Posterior vena cava (tissue), 2 donors: ENCODE measurements at regions not wholly inside any gene's neighbourhood (a gene's known extent, or its start where the extent isn't known, plus 50 kb on each side); places are given as distances from the start of the nearest gene placed in this dataset.
A peak's percentile ranks its signal among the peaks of the same experiment; 100 is the strongest.

Experiments used
- DNase-seq: peaks from one replicate; pipeline ENCODE4 v3.0.0-alpha.2; 2020; ENCODE audit warnings: low spot score
- intact Hi-C, 2 donors: fragments of 100-400 bp; cut with DNase I; formaldehyde crosslinking; loops; one replicate each; pipeline versions ENCODE4 v1.14.1 to v1.14.2; 2022 to 2023
- donor health status: DM: yes; HTN: yes; CAD: no.
- donor health status: DM: yes; HTN: yes; CAD: no.

DNA sequence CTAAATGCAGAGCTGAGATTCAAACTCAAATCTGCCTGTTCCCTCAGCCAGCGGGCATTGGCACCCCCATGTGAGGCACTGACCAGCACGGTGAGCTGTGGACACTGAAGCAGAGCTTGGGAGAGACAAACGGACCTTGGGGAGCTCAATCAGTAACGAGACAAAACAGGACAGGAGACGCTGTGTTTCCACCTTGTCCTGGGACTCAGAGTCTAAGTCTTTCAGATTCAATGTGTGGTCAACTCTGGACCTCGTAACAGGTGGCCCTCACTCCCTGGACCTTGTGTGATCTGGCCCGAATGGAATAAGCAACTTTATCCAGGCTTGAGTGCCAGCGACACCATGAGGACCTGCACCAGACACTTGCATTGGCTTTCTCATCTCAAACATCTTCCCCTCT is 232.5 kb downstream of the UACA start:
- no peak for DNase-seq
- intact Hi-C loops = loop anchor here in 1 of 2 donors (10.0 kb wide), 1 partner anchor 1864 kb away; the partner anchor contains the start of gene TMEM202

- no peak for DNase-seq
- intact Hi-C loops = loop anchor here in 1 of 2 donors (10.0 kb wide), 1 partner anchor 1864 kb away; the partner anchor contains the start of gene TMEM202
Observed at GRCh38 chr15:70530503-70530902, 232.9 kb downstream of the UACA start.

- intact Hi-C loops = loop anchor here in 1 of 2 donors (10.0 kb wide), 1 partner anchor 1865 kb away; the partner anchor contains the start of gene TMEM202
Observed at GRCh38 chr15:70530017-70530499, 233.3 kb downstream of the UACA start.

GRCh38 chr15:70528816-70529215 is 234.5 kb downstream of the UACA start:
- DNase-seq = no peak
- intact Hi-C loops = no loop called here

More at GRCh38 chr15:70530017-70530499, 233.3 kb downstream of the UACA start:
- no peak for DNase-seq

DNA sequence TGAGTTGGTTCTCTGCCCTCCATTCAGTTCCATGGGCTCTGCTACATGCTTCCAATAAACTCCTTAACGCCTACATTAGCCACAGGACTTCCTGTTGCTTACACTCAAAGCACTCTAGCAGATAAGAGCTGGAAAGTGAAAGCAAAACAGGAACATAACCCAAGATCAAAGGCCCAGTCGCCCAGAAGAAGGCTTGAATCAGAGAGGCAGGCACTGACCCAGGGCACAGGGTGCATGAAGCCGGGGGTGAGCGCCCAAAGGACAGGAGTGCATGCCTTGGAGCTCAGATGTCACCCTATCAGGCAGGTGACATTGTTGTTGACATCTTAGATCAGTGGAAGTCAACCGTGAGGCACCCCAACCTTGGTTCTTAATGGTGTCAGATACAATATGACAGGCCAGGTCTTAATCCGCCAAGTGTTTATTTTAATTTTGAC is 235.1 kb downstream of the UACA start:
- DNase-seq = no peak
- intact Hi-C loops = no loop called here

DNA sequence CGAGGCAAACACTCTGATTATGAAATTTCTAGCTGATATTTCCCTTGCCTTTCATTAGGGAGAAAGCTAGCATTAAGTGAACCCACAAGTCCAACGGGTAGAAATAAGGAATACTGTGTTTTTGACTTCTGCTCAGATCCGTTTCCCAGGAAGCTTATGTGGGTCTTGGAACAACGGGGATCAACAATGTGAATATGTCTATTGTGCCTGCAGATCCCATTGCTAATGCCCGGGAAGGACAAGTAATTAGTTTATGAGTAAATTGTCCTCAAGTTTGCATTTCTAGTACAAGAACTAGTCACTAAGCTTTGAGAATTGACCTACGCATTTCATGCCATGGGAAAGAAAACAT is 236.4 kb downstream of the UACA start:
- DNase-seq = no peak
- intact Hi-C loops = no loop called here

DNA sequence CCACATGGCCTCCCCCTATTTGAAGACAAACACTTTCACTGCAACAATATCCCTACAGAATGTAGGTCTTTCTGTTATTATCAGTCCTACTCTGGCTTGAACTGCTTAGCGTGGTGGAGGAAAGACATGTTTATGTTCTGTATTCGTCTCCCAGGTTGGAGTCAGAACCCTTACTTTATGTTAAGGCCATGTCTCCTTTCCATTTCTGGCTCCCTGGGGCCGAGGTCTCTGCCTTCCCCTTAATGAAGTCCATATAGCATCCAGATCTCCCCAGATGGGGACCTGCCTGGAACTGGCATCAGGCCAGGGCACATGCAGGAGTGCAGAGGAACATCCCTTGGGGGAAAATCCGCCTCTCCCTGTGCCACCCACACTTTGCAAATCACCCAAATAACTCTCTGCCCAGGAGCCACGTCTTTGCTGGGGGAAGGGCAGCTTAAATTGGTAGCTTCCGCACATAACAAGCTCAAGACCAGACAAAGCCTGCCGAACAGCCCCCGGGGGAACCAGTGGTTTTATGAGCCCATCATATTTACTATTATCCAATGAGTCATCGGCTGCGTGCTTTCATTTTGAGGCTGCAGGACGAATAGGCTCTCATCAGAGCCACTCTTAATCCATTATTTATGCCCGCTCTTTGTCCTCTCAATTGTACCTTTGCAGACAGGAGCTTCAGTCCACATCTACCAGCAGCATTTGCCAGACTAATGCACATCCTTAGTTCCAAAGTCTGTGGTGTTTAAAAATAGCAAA is 237.0 kb downstream of the UACA start:
- intact Hi-C loops = no loop called here
- no peak for DNase-seq

- DNase-seq = no peak
- intact Hi-C loops = no loop called here
Observed at GRCh38 chr15:70525551-70525950, 237.8 kb downstream of the UACA start.

DNA sequence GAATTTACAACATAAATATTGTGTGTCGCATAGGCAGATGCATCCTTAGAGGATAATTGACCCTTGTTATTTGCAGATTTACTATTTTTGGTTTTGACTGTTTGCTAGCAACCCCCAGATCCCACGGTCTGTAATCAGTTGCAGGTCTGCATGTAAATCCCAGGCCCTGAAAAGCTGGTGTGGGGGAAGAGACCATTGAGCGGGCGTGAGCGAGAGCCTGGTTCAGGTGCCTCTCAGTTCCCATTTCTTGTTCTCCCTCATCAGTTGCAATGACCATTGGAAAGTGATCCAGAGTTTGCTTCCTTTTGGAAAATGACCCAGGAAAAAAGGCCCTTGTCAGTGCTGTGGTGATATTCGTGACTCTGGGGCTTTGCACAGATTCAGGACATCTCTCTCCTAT is 238.9 kb downstream of the UACA start:
- no peak for DNase-seq
- intact Hi-C loops = no loop called here

- DNase-seq = peak; percentile 34
- intact Hi-C loops = no loop called here
Observed at GRCh38 chr15:70523616-70524015, 239.7 kb downstream of the UACA start.

GRCh38 chr15:70523192-70523591 is 240.2 kb downstream of the UACA start:
- intact Hi-C loops = no loop called here

DNA sequence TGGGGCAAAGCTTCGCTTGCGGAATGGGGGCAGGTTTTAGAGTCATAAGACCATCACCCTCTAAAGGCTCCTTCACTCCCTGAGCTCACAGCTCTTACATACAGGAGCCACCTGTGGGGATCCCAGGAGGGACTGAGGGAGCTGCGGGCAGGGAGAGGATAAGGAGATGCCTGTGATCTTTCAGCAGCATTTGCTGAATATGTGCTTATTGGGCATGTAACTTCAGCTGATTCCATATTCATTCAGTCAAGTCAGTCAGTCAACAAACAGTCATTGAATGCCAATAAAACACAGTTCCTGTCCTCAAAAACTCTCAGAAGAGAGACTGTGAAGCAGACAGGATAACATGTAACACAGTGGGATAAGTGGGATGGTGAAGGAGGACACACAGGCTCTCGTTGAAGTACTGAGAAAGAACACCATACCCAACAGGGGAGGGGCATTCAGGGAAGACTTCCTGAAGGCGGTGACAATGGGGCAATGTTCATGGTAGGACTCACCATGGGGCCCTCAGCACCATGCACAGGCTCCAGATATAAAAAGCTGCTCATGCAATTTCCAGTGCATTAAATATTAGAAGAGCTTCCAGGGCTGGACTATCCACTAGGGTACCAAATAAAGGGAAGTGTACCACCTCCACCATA is 240.9 kb downstream of the UACA start:
- intact Hi-C loops = no loop called here

More at GRCh38 chr15:70523192-70523591, 240.2 kb downstream of the UACA start:
- peak; percentile 61 for DNase-seq

GRCh38 chr15:70521576-70522322 is 241.6 kb downstream of the UACA start:
- intact Hi-C loops = no loop called here
- peak; percentile 72 for DNase-seq

More for the DNA sequence above, 240.9 kb downstream of the UACA start:
- peak; percentile 5 for DNase-seq

DNA sequence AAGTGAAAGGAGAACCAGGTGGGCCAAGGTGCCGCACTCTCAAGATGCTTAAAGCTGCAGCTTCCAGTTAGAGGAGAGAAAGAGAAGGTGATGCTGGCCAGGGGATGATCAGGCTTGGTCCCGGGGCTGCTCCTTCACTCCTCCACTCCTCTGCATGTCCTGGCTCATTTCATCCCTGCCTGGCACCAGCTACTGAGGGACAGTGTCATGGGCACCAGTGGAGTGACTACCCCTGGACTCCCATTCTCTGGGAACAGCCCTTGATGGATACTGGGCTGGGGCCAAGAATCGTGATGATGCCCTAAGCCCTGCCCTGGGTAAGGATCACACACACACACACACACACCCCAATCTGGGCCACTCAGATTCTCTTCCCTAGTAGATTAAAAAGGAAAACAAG is 243.7 kb downstream of the UACA start:
- peak; percentile 37 for DNase-seq
- intact Hi-C loops = no loop called here

DNA sequence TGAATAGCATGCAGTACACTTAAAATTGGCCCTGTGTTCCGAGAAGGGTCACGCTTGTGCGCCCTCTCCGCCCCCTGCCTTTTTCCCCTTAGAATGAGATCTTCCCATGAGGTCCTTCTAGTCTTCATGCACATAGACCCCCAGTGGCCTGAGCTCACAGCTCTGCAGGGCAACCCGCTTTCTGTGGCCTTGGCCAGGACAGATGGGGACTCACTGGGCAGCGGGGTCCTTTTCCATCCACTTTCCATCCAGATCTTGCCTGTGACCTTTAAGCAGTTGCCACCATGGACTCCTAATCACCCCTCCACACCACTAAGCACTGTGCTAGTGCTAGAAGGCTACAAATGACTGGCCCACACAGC is 244.4 kb downstream of the UACA start:
- intact Hi-C loops = no loop called here
- DNase-seq = peak; percentile 40

DNA sequence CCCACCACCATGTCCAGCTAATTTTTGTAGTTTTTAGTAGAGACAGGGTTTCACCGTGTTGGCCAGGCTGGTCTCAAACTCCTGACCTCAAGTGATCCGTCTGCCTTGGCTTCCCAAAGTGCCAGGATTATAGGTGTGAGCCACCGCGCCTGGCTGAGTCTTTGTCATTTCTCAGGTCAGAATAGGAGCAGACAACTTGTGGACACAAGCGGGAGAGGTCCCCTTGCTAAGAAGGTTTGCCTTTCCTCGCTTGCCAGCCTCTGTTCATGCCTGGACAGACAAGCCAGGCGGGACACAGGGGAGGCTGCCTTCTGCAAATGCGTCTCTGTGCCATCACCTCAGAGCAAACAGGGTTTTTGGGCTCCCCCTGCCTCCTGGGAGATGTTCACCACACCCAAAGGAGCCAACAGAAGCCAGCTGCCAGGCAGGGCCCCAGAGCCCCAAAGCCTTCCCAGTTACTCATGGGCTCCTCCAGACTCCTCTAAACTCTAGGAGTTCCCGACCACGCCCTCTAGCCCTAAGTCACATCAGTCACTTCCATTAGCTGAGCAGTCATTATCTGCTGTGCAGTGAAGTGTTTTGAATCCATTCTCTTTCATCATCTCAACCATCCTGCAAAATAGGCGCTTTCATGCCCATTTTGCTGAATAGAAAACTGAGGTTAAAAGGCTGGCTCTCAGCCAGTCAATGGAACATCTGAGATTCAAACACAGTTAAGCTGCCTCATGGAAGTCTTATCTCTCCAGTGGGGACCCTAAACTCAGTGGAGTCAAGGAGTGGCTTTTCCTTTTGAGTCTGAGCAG is 245.0 kb downstream of the UACA start:
- intact Hi-C loops = no loop called here

DNA sequence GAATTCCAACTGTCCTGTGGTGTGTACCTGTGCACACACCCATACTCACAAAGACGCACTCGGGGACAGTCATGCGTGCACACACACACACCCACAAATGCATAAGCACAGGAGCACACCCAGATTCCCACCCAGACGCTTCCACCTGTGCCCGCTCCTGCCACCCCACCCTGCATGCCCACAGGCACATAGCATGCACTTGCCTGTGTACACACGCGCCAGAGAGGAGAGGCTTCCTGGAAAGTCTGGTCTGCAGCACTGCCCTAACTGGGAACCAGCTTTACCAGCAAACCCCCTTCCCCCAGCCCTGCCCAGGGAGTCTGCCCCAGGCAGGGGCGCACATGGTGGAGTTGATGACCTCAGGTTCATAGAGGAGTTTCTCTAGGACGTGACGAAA is 246.2 kb downstream of the UACA start:
- intact Hi-C loops = no loop called here
- DNase-seq = peak; percentile 32

More for the DNA sequence above, 245.0 kb downstream of the UACA start:
- DNase-seq = peak; percentile 65

DNA sequence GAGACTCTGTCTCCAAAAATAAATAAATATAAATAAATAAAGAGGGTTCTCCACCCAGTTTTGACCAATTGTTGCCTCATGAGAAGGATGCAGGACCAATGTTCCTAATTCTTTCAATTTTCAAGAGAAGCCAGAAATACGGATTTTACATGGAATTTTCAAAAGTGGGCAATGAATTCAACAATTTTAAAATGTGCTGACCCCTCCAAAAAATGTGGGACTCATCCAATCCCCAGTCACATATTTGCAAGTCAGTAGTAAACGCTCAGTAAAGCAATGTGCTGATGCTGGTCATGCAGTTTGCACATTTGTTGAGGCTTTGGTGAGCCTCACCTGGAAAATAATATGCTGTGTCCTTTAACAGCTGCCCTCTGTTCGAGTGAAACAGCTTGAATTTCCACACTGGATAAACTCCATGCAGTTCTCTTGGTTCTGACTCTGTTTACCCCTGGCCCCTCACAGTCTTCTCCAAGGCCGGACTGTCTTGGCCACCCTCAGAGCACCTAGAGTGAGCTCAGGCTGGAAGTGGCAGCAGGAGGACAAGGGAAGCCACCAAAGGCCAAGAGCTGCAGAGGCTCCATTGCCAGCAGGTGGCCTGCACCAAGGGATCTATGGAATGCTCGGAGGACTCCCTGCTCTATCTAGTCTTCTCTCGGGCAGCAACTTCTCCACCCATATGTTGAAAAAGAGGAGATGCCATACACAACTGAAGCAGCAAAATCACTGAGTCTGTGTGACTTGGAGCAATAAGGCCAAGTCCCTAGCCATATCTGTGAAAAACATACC is 246.8 kb downstream of the UACA start:
- peak; percentile 16 for DNase-seq
- intact Hi-C loops = no loop called here
